ENCODE measurements at regions not wholly inside any gene's neighbourhood (a gene's known extent, or its start where the extent isn't known, plus 50 kb on each side); places are given as distances from the start of the nearest gene placed in this dataset.
A peak's percentile ranks its signal among the peaks of the same experiment; 100 is the strongest.
"Not testable (repeated sequence)": the region's sequence is repeated elsewhere in the genome, so short reads cannot be mapped to it uniquely, and the experiment has no call there.

- no peak for TF ChIP-seq CTCF (IDR thresholded peaks at IDR 0.05; ENCODE audit: low read depth, low read length)
- no peak overlapping the region for H3K4me3 ChIP-seq (replicated peaks in 1 of 2; ENCODE audit: low read depth in 2 of 2, low read length in 2 of 2)
- DNase-seq (ENCODE audit: low read depth in 2 of 2) = no peak
Measured at GRCh38 chr11:91996526-91996925, 228.1 kb upstream of the FAT3 start.

DNA sequence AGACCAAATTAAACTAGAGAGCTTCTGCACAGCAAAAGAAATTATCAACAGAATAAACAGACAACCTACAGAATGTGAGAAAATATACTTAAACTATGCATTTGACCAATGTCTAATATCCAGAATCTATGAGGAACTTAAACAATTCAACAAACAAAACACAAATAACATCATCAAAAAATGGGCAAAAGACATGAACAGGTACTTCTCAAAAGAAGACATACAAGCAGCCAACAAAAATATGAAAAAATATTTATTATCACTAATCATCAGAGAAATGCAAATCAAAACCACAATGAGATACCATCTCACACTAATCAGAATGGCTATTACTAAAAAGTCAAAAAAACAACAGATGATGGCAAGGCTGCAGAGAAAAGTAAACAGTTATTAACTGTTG lies 236.2 kb upstream of the FAT3 start:
- H3K4me3 ChIP-seq (replicated peaks in 1 of 2; ENCODE audit: low read depth in 2 of 2, low read length in 2 of 2); DNase-seq (ENCODE audit: low read depth in 2 of 2): not testable (repeated sequence)

GRCh38 chr11:91986218-91986617 lies 238.4 kb upstream of the FAT3 start:
- TF ChIP-seq CTCF (IDR thresholded peaks at IDR 0.05; ENCODE audit: low read depth, low read length) = no peak
- no peak for DNase-seq (ENCODE audit: low read depth in 2 of 2)
- H3K4me3 ChIP-seq (replicated peaks in 1 of 2; ENCODE audit: low read depth in 2 of 2, low read length in 2 of 2) = no peak overlapping the region

DNA sequence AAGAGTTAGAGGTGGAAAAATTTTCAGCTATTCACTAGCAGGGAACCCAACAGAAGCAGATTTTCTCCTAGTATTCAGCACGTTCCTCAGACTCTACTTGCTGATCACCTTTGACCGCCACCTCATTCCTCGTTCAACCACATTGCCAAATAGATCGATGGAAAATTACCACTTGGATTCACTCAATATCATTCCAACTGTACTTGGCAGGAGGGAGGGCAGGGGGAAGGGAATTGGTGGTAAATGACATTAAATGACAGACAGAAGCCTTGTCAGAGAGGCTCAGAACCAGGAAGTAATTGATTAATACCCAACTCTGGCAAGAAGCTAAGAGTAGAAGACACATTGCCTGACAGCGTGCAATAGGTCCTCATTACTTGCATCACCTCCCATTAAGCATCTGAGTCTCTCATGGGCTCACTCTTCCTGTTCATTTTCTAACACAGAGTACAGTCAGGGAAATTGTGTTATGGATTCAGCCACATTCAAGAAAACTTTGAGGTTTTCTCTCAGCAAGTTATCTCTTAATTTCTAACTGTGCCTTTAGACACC lies 240.5 kb upstream of the FAT3 start:
- H3K4me3 ChIP-seq (replicated peaks in 1 of 2; ENCODE audit: low read depth in 2 of 2, low read length in 2 of 2) = no peak overlapping the region
- TF ChIP-seq CTCF (IDR thresholded peaks at IDR 0.05; ENCODE audit: low read depth, low read length) = no peak
- DNase-seq (ENCODE audit: low read depth in 2 of 2) = no peak

GRCh38 chr11:91981995-91982394 lies 242.6 kb upstream of the FAT3 start:
- DNase-seq (ENCODE audit: low read depth in 2 of 2) = peak; percentile 94 to 96
- TF ChIP-seq CTCF (IDR thresholded peaks at IDR 0.05; ENCODE audit: low read depth, low read length) = no peak
- no peak overlapping the region for H3K4me3 ChIP-seq (replicated peaks in 1 of 2; ENCODE audit: low read depth in 2 of 2, low read length in 2 of 2)

DNA sequence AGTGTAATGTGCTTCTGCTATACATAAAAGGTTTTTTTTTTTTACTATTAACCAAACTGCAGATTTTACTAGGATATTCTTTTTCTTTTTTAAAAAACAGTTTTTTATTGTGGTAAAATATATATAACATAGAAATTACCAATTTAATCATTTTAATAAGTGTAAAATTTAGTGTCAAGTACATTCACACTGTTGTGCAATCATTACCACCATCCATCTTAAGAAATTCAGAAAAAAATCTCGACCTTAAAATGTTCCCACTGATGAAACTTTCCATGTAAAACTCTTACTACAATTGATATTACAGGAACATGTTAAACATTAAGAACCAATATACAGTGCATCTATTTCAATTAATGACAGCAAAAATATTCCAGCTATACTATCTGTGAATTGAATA lies 244.8 kb upstream of the FAT3 start:
- no peak for DNase-seq (ENCODE audit: low read depth in 2 of 2)
- TF ChIP-seq CTCF (IDR thresholded peaks at IDR 0.05; ENCODE audit: low read depth, low read length) = no peak
- H3K4me3 ChIP-seq (replicated peaks in 1 of 2; ENCODE audit: low read depth in 2 of 2, low read length in 2 of 2) = no peak overlapping the region

DNA sequence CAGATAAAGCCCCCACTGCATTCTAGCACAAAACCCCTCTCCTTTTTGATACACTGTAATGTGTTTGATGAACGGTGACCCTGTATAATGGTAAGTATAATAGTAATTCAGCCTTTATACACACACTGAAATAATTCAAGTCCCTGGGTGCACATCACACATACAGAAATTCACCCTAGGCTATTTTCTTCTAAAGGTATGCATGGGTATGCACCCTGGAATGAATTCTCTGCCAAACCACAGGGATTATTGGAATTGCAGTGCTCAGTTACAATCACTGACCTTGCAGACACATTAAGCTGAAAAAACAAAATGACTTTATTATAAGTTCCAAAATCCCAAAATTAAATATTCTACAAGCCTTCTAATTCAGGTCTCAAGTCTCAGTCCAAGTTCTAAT lies 245.9 kb upstream of the FAT3 start:
- no peak for TF ChIP-seq CTCF (IDR thresholded peaks at IDR 0.05; ENCODE audit: low read depth, low read length)
- no peak for DNase-seq (ENCODE audit: low read depth in 2 of 2)
- no peak overlapping the region for H3K4me3 ChIP-seq (replicated peaks in 1 of 2; ENCODE audit: low read depth in 2 of 2, low read length in 2 of 2)

All from cardiac fibroblast (primary cell).